SK-N-SH (cell line): ENCODE measurements at regions not wholly inside any gene's neighbourhood (a gene's known extent, or its start where the extent isn't known, plus 50 kb on each side); places are given as distances from the start of the nearest gene placed in this dataset.
A peak's percentile ranks its signal among the peaks of the same experiment; 100 is the strongest.

Experiments
- CTCF ChIA-PET: fragments of 300-600, 350-600 bp; formaldehyde crosslinking; extraction: SDS; loops from one replicate; lab custom pipeline; 2021; lab: Yijun Ruan, JAX
- POLR2A ChIA-PET: fragments of 350-600 bp; sonication (Branson Sonifier 250); formaldehyde crosslinking; extraction: SDS; loops from one replicate; lab custom pipeline; 2020; ENCODE audit warnings: antibody characterized with exemption, inconsistent platforms; lab: Yijun Ruan, JAX
- DNase-seq: peaks from one replicate; pipeline ENCODE4 v3.0.0; 2012
- H2AFZ ChIP-seq: fragments of 200-600 bp; sonication (generic); 2 replicates; pipeline ENCODE4 v1.8.1; 2016; ENCODE audit warnings: antibody characterized with exemption, mild to moderate bottlenecking, low read depth
- H3F3A ChIP-seq: fragments of 200-600 bp; sonication (generic); replicated peaks from 2 replicates; pipeline ENCODE3; 2016; ENCODE audit warnings: antibody characterized with exemption, mild to moderate bottlenecking; ENCODE audit not compliant: insufficient read depth
- H3K27ac ChIP-seq, 2 experiments: fragments of 200-500 bp in 1 of 2; fragments of 200-600 bp in 1 of 2; sonication (Bioruptor generic) in 1 of 2; sonication (generic), shearing (Covaris generic) in 1 of 2; 2 replicates each; pipeline versions ENCODE4 v1.5.1 to v1.6.1; 2014 to 2016; ENCODE audit warnings: low read depth in 2 of 2, inconsistent platforms in 1 of 2, low read length in 1 of 2, mild to moderate bottlenecking in 1 of 2, mixed read lengths in 1 of 2
- H3K27me3 ChIP-seq: fragments of 200-600 bp; sonication (generic), shearing (Covaris generic); 2 replicates; pipeline ENCODE4 v1.6.1; 2016; ENCODE audit warnings: mixed run types; ENCODE audit not compliant: insufficient read depth
- H3K36me3 ChIP-seq, 2 experiments: fragments of 200-500 bp in 1 of 2; fragments of 200-600 bp in 1 of 2; sonication (Bioruptor generic) in 1 of 2; sonication (generic) in 1 of 2; replicated peaks in 1 of 2; 2 replicates each; pipeline versions ENCODE3 to v1.5.1; 2014 to 2016; ENCODE audit warnings: low read length in 1 of 2, mild to moderate bottlenecking in 1 of 2; ENCODE audit not compliant: insufficient read depth in 2 of 2, control insufficient read depth in 1 of 2
- H3K4me1 ChIP-seq, 2 experiments: fragments of 200-500 bp in 1 of 2; fragments of 200-600 bp in 1 of 2; sonication (Bioruptor generic) in 1 of 2; sonication (generic), shearing (Covaris generic) in 1 of 2; 2 replicates each; pipeline versions ENCODE4 v1.5.1 to v1.6.1; 2014 to 2016; ENCODE audit warnings: low read depth in 1 of 2, low read length in 1 of 2, mixed run types in 1 of 2; ENCODE audit not compliant: insufficient read depth in 2 of 2, control insufficient read depth in 1 of 2
- H3K4me2 ChIP-seq: fragments of 200-600 bp; sonication (generic), shearing (Covaris generic); 2 replicates; pipeline ENCODE4 v1.6.1; 2017; ENCODE audit warnings: mixed run types
- H3K4me3 ChIP-seq, 2 experiments: fragments of 200-500 bp in 1 of 2; fragments of 200-600 bp in 1 of 2; sonication (Bioruptor generic) in 1 of 2; sonication (generic), shearing (Covaris generic) in 1 of 2; 2 replicates each; pipeline versions ENCODE4 v1.5.1 to v1.8.1; 2014 to 2016; ENCODE audit warnings: low read depth in 2 of 2, inconsistent platforms in 1 of 2, low read length in 1 of 2, mild to moderate bottlenecking in 1 of 2, mixed read lengths in 1 of 2, moderate library complexity in 1 of 2
- H3K79me2 ChIP-seq: fragments of 200-600 bp; sonication (generic); 2 replicates; pipeline ENCODE4 v1.8.1; 2017; ENCODE audit warnings: mild to moderate bottlenecking; ENCODE audit not compliant: insufficient read depth
- H3K9ac ChIP-seq: fragments of 200-600 bp; sonication (generic); 2 replicates; pipeline ENCODE4 v1.6.1; 2017; ENCODE audit warnings: mixed run types
- H3K9me2 ChIP-seq: fragments of 200-600 bp; sonication (generic); 2 replicates; pipeline ENCODE4 v1.6.1; 2017; ENCODE audit warnings: mixed run types
- H3K9me3 ChIP-seq: fragments of 200-600 bp; sonication (generic); 2 replicates; pipeline ENCODE4 v1.6.1; 2017; ENCODE audit warnings: mixed run types, mild to moderate bottlenecking, moderate library complexity
- H4K20me1 ChIP-seq: fragments of 200-600 bp; sonication (generic); 2 replicates; pipeline ENCODE4 v1.6.1; 2017; ENCODE audit warnings: mild to moderate bottlenecking, mixed run types; ENCODE audit not compliant: insufficient read depth
- CHD2 ChIP-seq: fragments of 150-350 bp; IDR thresholded peaks from 2 replicates; pipeline ENCODE4 v1.6.1; 2018; ENCODE audit warnings: low read length; ENCODE audit not compliant: partially characterized antibody
- EP300 ChIP-seq, 2 experiments: IDR thresholded peaks; 2 replicates each; pipeline versions ENCODE4 v1.4.0 to v1.6.1; 2012; ENCODE audit warnings: borderline replicate concordance in 1 of 2, low read depth in 1 of 2, low read length in 1 of 2
- EZH2phosphoT487 ChIP-seq: fragments of 200-600 bp; sonication (generic); IDR thresholded peaks from 2 replicates; pipeline ENCODE4 v1.6.1; 2017; ENCODE audit warnings: low read depth, mixed run types, mild to moderate bottlenecking, antibody characterized with exemption, moderate library complexity, borderline replicate concordance
- FOSL2 ChIP-seq: IDR thresholded peaks from 2 replicates; pipeline ENCODE4 v1.4.0; 2012; ENCODE audit warnings: low read depth, mild to moderate bottlenecking, moderate library complexity, borderline replicate concordance
- FOXM1 ChIP-seq: IDR thresholded peaks from 2 replicates; pipeline ENCODE4 v1.4.0; 2012; ENCODE audit warnings: low read depth, mild to moderate bottlenecking
- GABPA ChIP-seq: IDR thresholded peaks from 2 replicates; pipeline ENCODE4 v1.4.0; 2012; ENCODE audit warnings: low read depth, mild to moderate bottlenecking
- GATA2 ChIP-seq: sonication (generic); formaldehyde crosslinking; IDR thresholded peaks from 2 replicates; pipeline ENCODE4 v1.5.0; 2020; ENCODE audit warnings: mild to moderate bottlenecking, missing genetic modification reagents
- JUND ChIP-seq: IDR thresholded peaks from 2 replicates; pipeline ENCODE4 v1.4.0; 2012
- MEF2A ChIP-seq: IDR thresholded peaks from 2 replicates; pipeline ENCODE4 v1.4.0; 2012; ENCODE audit warnings: low read depth, borderline replicate concordance
- MXI1 ChIP-seq: IDR thresholded peaks from 2 replicates; pipeline ENCODE4 v1.6.1; 2012; ENCODE audit warnings: mild to moderate bottlenecking, low read depth, low read length, improper control_type of control experiment
- NFIC ChIP-seq: IDR thresholded peaks from 2 replicates; pipeline ENCODE4 v1.4.0; 2012; ENCODE audit warnings: borderline replicate concordance
- PBX3 ChIP-seq: IDR thresholded peaks from 2 replicates; pipeline ENCODE4; 2012
- RCOR1 ChIP-seq: fragments of 150-350 bp; IDR thresholded peaks from 2 replicates; pipeline ENCODE4 v1.6.1; 2017; ENCODE audit warnings: antibody characterized with exemption, low read length
- REST ChIP-seq: IDR thresholded peaks from 2 replicates; pipeline ENCODE4 v1.6.1; 2012; ENCODE audit warnings: mild to moderate bottlenecking, low read depth, low read length, moderate library complexity
- RFX5 ChIP-seq: IDR thresholded peaks from 2 replicates; pipeline ENCODE4 v1.6.1; 2012; ENCODE audit warnings: mild to moderate bottlenecking, improper control_type of control experiment, low read length
- RXRA ChIP-seq: IDR thresholded peaks from 2 replicates; pipeline ENCODE4 v1.4.0; 2012; ENCODE audit warnings: low read depth, mild to moderate bottlenecking, borderline replicate concordance
- SIN3A ChIP-seq: IDR thresholded peaks from 2 replicates; pipeline ENCODE4 v1.6.1; 2012; ENCODE audit warnings: low read depth, mild to moderate bottlenecking, low read length, moderate library complexity, borderline replicate concordance
- SMC3 ChIP-seq: IDR thresholded peaks from 2 replicates; pipeline ENCODE4 v1.6.1; 2012; ENCODE audit warnings: low read depth, low read length, improper control_type of control experiment
- TCF12 ChIP-seq: IDR thresholded peaks from 2 replicates; pipeline ENCODE4 v1.4.0; 2012
- YY1 ChIP-seq: IDR thresholded peaks from 2 replicates; pipeline ENCODE4 v1.4.0; 2012; ENCODE audit warnings: low read depth, mild to moderate bottlenecking
- ZBTB33 ChIP-seq: IDR thresholded peaks from 2 replicates; pipeline ENCODE4 v1.4.0; 2012; ENCODE audit warnings: low read depth, borderline replicate concordance
- WGBS: methylation state at CpG from one replicate; pipeline ENCODE4 v1.1.6; 2017; ENCODE audit warnings: low lambda C conversion rate; 5-methylcytosine and 5-hydroxymethylcytosine counted together

GRCh38 chr5:5716665-5717064 is 294.2 kb downstream of the ICE1 start:
- Histone ChIP-seq H3K79me2 (no peaks in the 10 kb centered on the region), H3K9me3 (no peaks in the 10 kb centered on the region), H3K36me3 (no peaks in the 10 kb centered on the region), H4K20me1 (no peaks in the 10 kb centered on the region), H2AFZ (no peak overlapping the region), H3K9ac (no peak overlapping the region), H3K4me2 (no peak overlapping the region), H3K4me1 (peaks cover 0 to 33% of the 10 kb centered on the region in 2 experiments; a peak in 2 of 4 replicates), H3K27ac (no peak overlapping the region; a peak in 1 of 4 replicates), H3K4me3 (no peak overlapping the region), H3F3A (no peaks in the 10 kb centered on the region), H3K9me2 (no peaks in the 10 kb centered on the region), H3K27me3 (no peaks in the 10 kb centered on the region)
- TF ChIP-seq RCOR1 (no peak), YY1 (no peak), NFIC (no peak), FOSL2 (no peak), TCF12 (no peak), PBX3 (no peak)
- POLR2A ChIA-PET: no interaction called here
- CTCF ChIA-PET: no interaction called here
- no peak for DNase-seq
- 10% methylated on average over 5 of the region's 5 CpGs for WGBS

- peaks cover 0 to 39% of the 10 kb centered on the region in 2 experiments; a peak in 2 of 4 replicates for H3K4me1 ChIP-seq
- H3K27me3 ChIP-seq: no peaks in the 10 kb centered on the region
- H4K20me1 ChIP-seq: no peaks in the 10 kb centered on the region
- peak overlapping the region; percentile 26 to 100; a peak in 3 of 4 replicates for H3K27ac ChIP-seq
- no peaks in the 10 kb centered on the region for H3K9me2 ChIP-seq
- no peaks in the 10 kb centered on the region for H3K79me2 ChIP-seq
- H3K36me3 ChIP-seq: no peaks in the 10 kb centered on the region
- ChIA-PET POLR2A (interaction anchor here (2.5 to 3.1 kb wide), 2 partner anchors 95 to 215 kb away, joined by 12 to 13 read pairs; no protein-coding TSS in a partner anchor), CTCF (interaction anchor here (1.0 to 3.5 kb wide), 6 partner anchors 45 to 491 kb away, joined by 3 to 32 read pairs (median 9); no protein-coding TSS in a partner anchor)
- H3F3A ChIP-seq: no peaks in the 10 kb centered on the region
- H3K4me2 ChIP-seq: no peak overlapping the region
- 4% methylated on average over 1 of the region's 1 CpG for WGBS
- H3K4me3 ChIP-seq: no peak overlapping the region
- no peak overlapping the region for H2AFZ ChIP-seq
- no peak overlapping the region for H3K9ac ChIP-seq
- DNase-seq: peak; percentile 29
- H3K9me3 ChIP-seq: no peaks in the 10 kb centered on the region
- TF ChIP-seq CHD2: no peak
- TF ChIP-seq REST: no peak
- TF ChIP-seq RFX5: no peak; the same call in 1 of the 2 replicates
- TF ChIP-seq GABPA: no peak
- TF ChIP-seq RCOR1: no peak
- TF ChIP-seq TCF12: no peak
- TF ChIP-seq EP300 (IDR thresholded peaks at IDR 0.05; ENCODE audit: borderline replicate concordance in 1 of 2, low read depth in 1 of 2, low read length in 1 of 2): no peak
- no peak for TF ChIP-seq MEF2A
- TF ChIP-seq FOXM1: no peak
- TF ChIP-seq FOSL2: no peak
- no peak for TF ChIP-seq SIN3A
- no peak for TF ChIP-seq SMC3
- TF ChIP-seq MXI1: no peak
- TF ChIP-seq RXRA: no peak
- TF ChIP-seq PBX3: no peak
- no peak for TF ChIP-seq EZH2phosphoT487
- no peak for TF ChIP-seq GATA2 (CRISPR knock-in tag)
- TF ChIP-seq ZBTB33: no peak
- no peak for TF ChIP-seq JUND
Observed at GRCh38 chr5:5711592-5711991, 289.1 kb downstream of the ICE1 start.
